Right hindlimb (tissue), 1 donor: ENCODE measurements at regions not wholly inside any gene's neighbourhood (a gene's known extent, or its start where the extent isn't known, plus 50 kb on each side); places are given as distances from the start of the nearest gene placed in this dataset.

Experiments
- DNase-seq: peaks from one replicate; pipeline ENCODE4 v3.0.0-alpha.2; 2018

- no peak for DNase-seq
Observed at GRCh38 chr17:77001487-77001886, 133.3 kb downstream of the MGAT5B start.

- DNase-seq, result no peak
Observed at GRCh38 chr17:77002103-77003045, 134.2 kb downstream of the MGAT5B start.

GRCh38 chr17:77003699-77004098, 135.5 kb downstream of the MGAT5B start:
- no peak for DNase-seq

- DNase-seq, result no peak
Observed at GRCh38 chr17:77006971-77007649, 133.7 kb upstream of the SEC14L1 start.

GRCh38 chr17:77009877-77010276, 130.9 kb upstream of the SEC14L1 start:
- DNase-seq, result no peak

GRCh38 chr17:77010667-77011066, 130.1 kb upstream of the SEC14L1 start:
- DNase-seq, result no peak

GRCh38 chr17:77011173-77012011, 129.4 kb upstream of the SEC14L1 start:
- DNase-seq, result no peak

GRCh38 chr17:77018504-77018903, 122.3 kb upstream of the SEC14L1 start:
- no peak for DNase-seq

GRCh38 chr17:77019893-77020379, 120.8 kb upstream of the SEC14L1 start:
- DNase-seq, result no peak

GRCh38 chr17:77020973-77021372, 119.8 kb upstream of the SEC14L1 start:
- DNase-seq, result no peak

- DNase-seq, result no peak
Observed at GRCh38 chr17:77022766-77023165, 118.0 kb upstream of the SEC14L1 start.

GRCh38 chr17:77025781-77026180, 115.0 kb upstream of the SEC14L1 start:
- DNase-seq, result no peak

- DNase-seq, result no peak
Observed at GRCh38 chr17:77027271-77027889, 113.4 kb upstream of the SEC14L1 start.

- DNase-seq, result no peak
Observed at GRCh38 chr17:77028900-77029299, 111.9 kb upstream of the SEC14L1 start.

GRCh38 chr17:77032929-77033328, 107.8 kb upstream of the SEC14L1 start:
- no peak for DNase-seq

- DNase-seq, result no peak
Observed at GRCh38 chr17:77033892-77034404, 106.8 kb upstream of the SEC14L1 start.

GRCh38 chr17:77034677-77035424, 105.9 kb upstream of the SEC14L1 start:
- no peak for DNase-seq

GRCh38 chr17:77035526-77035925, 105.2 kb upstream of the SEC14L1 start:
- DNase-seq, result no peak

GRCh38 chr17:77036136-77036840, 104.5 kb upstream of the SEC14L1 start:
- no peak for DNase-seq

- DNase-seq, result no peak
Observed at GRCh38 chr17:77036841-77037381, 103.9 kb upstream of the SEC14L1 start.

- no peak for DNase-seq
Observed at GRCh38 chr17:77037943-77038342, 102.8 kb upstream of the SEC14L1 start.
